Endodermal cell (in vitro differentiated cells): ENCODE measurements at regions not wholly inside any gene's neighbourhood (a gene's known extent, or its start where the extent isn't known, plus 50 kb on each side); places are given as distances from the start of the nearest gene placed in this dataset.
"Not testable (repeated sequence)": the region's sequence is repeated elsewhere in the genome, so short reads cannot be mapped to it uniquely, and the experiment has no call there.

ENCODE experiments used
- DNase-seq: peaks from one replicate; pipeline ENCODE4 v3.0.0-alpha.2; 2017
- H3K27ac ChIP-seq: 2 replicates; pipeline ENCODE4 v1.5.1; 2013; ENCODE audit warnings: mild to moderate bottlenecking, low read depth, low read length, moderate library complexity
- H3K27me3 ChIP-seq: 2 replicates; pipeline ENCODE4 v1.6.1; 2013; ENCODE audit warnings: mild to moderate bottlenecking, low read length, moderate library complexity; ENCODE audit not compliant: insufficient read depth, control insufficient read depth, poor library complexity, severe bottlenecking
- H3K36me3 ChIP-seq: 2 replicates; pipeline ENCODE4 v1.7.0; 2013; ENCODE audit warnings: mild to moderate bottlenecking, low read length, moderate library complexity; ENCODE audit not compliant: control insufficient read depth, insufficient read depth
- H3K4me1 ChIP-seq: one replicate; pipeline ENCODE4 v1.7.0; 2013; ENCODE audit warnings: low read length; ENCODE audit not compliant: control insufficient read depth, insufficient read depth
- H3K4me3 ChIP-seq: 2 replicates; pipeline ENCODE4 v1.5.1; 2013; ENCODE audit warnings: mild to moderate bottlenecking, low read length, moderate library complexity
- H3K9ac ChIP-seq: 2 replicates; pipeline ENCODE4 v1.6.1; 2013; ENCODE audit warnings: mild to moderate bottlenecking, low read length, moderate library complexity; ENCODE audit not compliant: poor library complexity, severe bottlenecking; ENCODE audit errors: extremely low read depth
- H3K9me3 ChIP-seq: 2 replicates; pipeline ENCODE4 v1.6.1; 2013; ENCODE audit warnings: mild to moderate bottlenecking, low read length, moderate library complexity; ENCODE audit not compliant: control insufficient read depth
- H3K27ac Mint-ChIP-seq: 2 replicates; pipeline ENCODE4 v1.8.0; 2020; ENCODE audit warnings: mixed read lengths
- H3K27me3 Mint-ChIP-seq: 2 replicates; pipeline ENCODE4 v1.8.0; 2021; ENCODE audit warnings: mild to moderate bottlenecking, mixed read lengths; ENCODE audit not compliant: insufficient read depth
- H3K36me3 Mint-ChIP-seq: 2 replicates; pipeline ENCODE4 v1.8.0; 2020; ENCODE audit warnings: low read depth, mixed read lengths
- H3K4me1 Mint-ChIP-seq: 2 replicates; pipeline ENCODE4 v1.8.0; 2020; ENCODE audit warnings: mixed read lengths
- H3K4me3 Mint-ChIP-seq: 2 replicates; pipeline ENCODE4 v1.8.0; 2020; ENCODE audit warnings: mild to moderate bottlenecking, moderate library complexity, mixed read lengths
- H3K9me3 Mint-ChIP-seq: 2 replicates; pipeline ENCODE4 v1.8.0; 2020; ENCODE audit warnings: mild to moderate bottlenecking, mixed read lengths
- CTCF ChIP-seq: fragments of 200-600 bp; sonication (generic); conservative IDR thresholded peaks from 2 replicates; pipeline ENCODE4 v1.5.0; 2021; ENCODE audit warnings: antibody characterized with exemption, mild to moderate bottlenecking
- WGBS, 2 experiments: methylation state at CpG; one replicate each; pipeline versions ENCODE4 v1.1.5 to v1.1.7; 2013; ENCODE audit warnings: missing lambda C conversion rate in 2 of 2, mixed read lengths in 1 of 2; ENCODE audit not compliant: insufficient coverage in 1 of 2, insufficient read length in 1 of 2; 5-methylcytosine and 5-hydroxymethylcytosine counted together

- H3K9ac ChIP-seq, result no peak overlapping the region
- H3K4me3 Mint-ChIP-seq, result no peak overlapping the region
- peaks cover 16% of the 10 kb centered on the region for H3K9me3 Mint-ChIP-seq
- H3K9me3 ChIP-seq, result peaks cover 9% of the 10 kb centered on the region
- H3K36me3 ChIP-seq, result no peaks in the 10 kb centered on the region
- WGBS, 2 experiments, result 90 to 93% methylated on average over 5 of the region's 5 CpGs
- H3K4me1 Mint-ChIP-seq, result peaks cover 12% of the 10 kb centered on the region
- H3K4me1 ChIP-seq, result peaks cover 4% of the 10 kb centered on the region
- H3K27ac ChIP-seq, result no peak overlapping the region
- H3K36me3 Mint-ChIP-seq, result no peaks in the 10 kb centered on the region
- no peak for TF ChIP-seq CTCF
- H3K4me3 ChIP-seq, result no peak overlapping the region
- no peak for DNase-seq
- no peaks in the 10 kb centered on the region for H3K27me3 ChIP-seq
- no peak overlapping the region for H3K27ac Mint-ChIP-seq
- H3K27me3 Mint-ChIP-seq, result peaks cover 3% of the 10 kb centered on the region
Measured at GRCh38 chr1:213698092-213698702, 289.6 kb upstream of the PROX1 start.

GRCh38 chr1:213702703-213703102, 285.1 kb upstream of the PROX1 start:
- no peaks in the 10 kb centered on the region for H3K4me1 ChIP-seq
- no peak overlapping the region for H3K27ac Mint-ChIP-seq
- H3K9ac ChIP-seq, result no peak overlapping the region
- H3K27me3 ChIP-seq, result no peaks in the 10 kb centered on the region
- peaks cover 3% of the 10 kb centered on the region for H3K27me3 Mint-ChIP-seq
- H3K4me3 Mint-ChIP-seq, result no peak overlapping the region
- no peak for DNase-seq
- peaks cover 6% of the 10 kb centered on the region for H3K4me1 Mint-ChIP-seq
- no peaks in the 10 kb centered on the region for H3K36me3 ChIP-seq
- no peak for TF ChIP-seq CTCF
- H3K27ac ChIP-seq, result no peak overlapping the region
- H3K4me3 ChIP-seq, result no peak overlapping the region
- H3K9me3 ChIP-seq, result peaks cover 9% of the 10 kb centered on the region
- H3K36me3 Mint-ChIP-seq, result no peaks in the 10 kb centered on the region
- H3K9me3 Mint-ChIP-seq, result peaks cover 37% of the 10 kb centered on the region

GRCh38 chr1:213704941-213705340, 282.8 kb upstream of the PROX1 start:
- Histone ChIP-seq H3K4me1 (no peaks in the 10 kb centered on the region), H3K9me3 (peaks cover 5% of the 10 kb centered on the region), H3K27me3 (no peaks in the 10 kb centered on the region), H3K27ac (no peak overlapping the region), H3K4me3 (no peak overlapping the region), H3K36me3 (no peaks in the 10 kb centered on the region), H3K9ac (no peak overlapping the region)
- Mint-ChIP-seq H3K4me3 (no peak overlapping the region), H3K4me1 (no peaks in the 10 kb centered on the region), H3K36me3 (no peaks in the 10 kb centered on the region), H3K9me3 (peaks cover 43% of the 10 kb centered on the region), H3K27me3 (peaks cover 3% of the 10 kb centered on the region), H3K27ac (no peak overlapping the region)
- TF ChIP-seq CTCF, result no peak
- WGBS, 2 experiments, result 94 to 100% methylated on average over 1 to 3 of the region's 3 CpGs
- no peak for DNase-seq

GRCh38 chr1:213711833-213712490, 275.8 kb upstream of the PROX1 start:
- not testable (repeated sequence) for H3K9me3 ChIP-seq, H3K27ac Mint-ChIP-seq, H3K27ac ChIP-seq, H3K4me3 ChIP-seq, H3K9ac ChIP-seq, H3K36me3 ChIP-seq, H3K4me1 ChIP-seq, H3K4me3 Mint-ChIP-seq, H3K27me3 Mint-ChIP-seq, H3K4me1 Mint-ChIP-seq, H3K36me3 Mint-ChIP-seq, DNase-seq, H3K27me3 ChIP-seq
- 90 to 98% methylated on average over 6 to 7 of the region's 7 CpGs for WGBS, 2 experiments
- H3K9me3 Mint-ChIP-seq, result peaks cover 14% of the 10 kb centered on the region
